Occipital lobe (tissue), 1 donor: ENCODE measurements at regions not wholly inside any gene's neighbourhood (a gene's known extent, or its start where the extent isn't known, plus 50 kb on each side); places are given as distances from the start of the nearest gene placed in this dataset.
"Not testable (repeated sequence)": the region's sequence is repeated elsewhere in the genome, so short reads cannot be mapped to it uniquely, and the experiment has no call there.

Experiments
- DNase-seq: peaks from one replicate; lab custom pipeline; 2025; lab: John Stamatoyannopoulos, UW

GRCh38 chr2:16060936-16061338 is 120.6 kb downstream of the MYCN start:
- DNase-seq: no peak

- DNase-seq: no peak
These were observed 120.0 kb downstream of the MYCN start for GRCh38 chr2:16060125-16060935.

GRCh38 chr2:16059393-16060016 is 119.2 kb downstream of the MYCN start:
- no peak for DNase-seq

GRCh38 chr2:16058747-16059358 is 118.5 kb downstream of the MYCN start:
- DNase-seq: no peak

- DNase-seq: no peak
These were observed 117.9 kb downstream of the MYCN start for GRCh38 chr2:16058256-16058655.

GRCh38 chr2:16057661-16058060 is 117.3 kb downstream of the MYCN start:
- DNase-seq: no peak

- no peak for DNase-seq
These were observed 115.7 kb downstream of the MYCN start for GRCh38 chr2:16055848-16056580.

GRCh38 chr2:16053437-16054257 is 113.3 kb downstream of the MYCN start:
- no peak for DNase-seq

- not testable (repeated sequence) for DNase-seq
These were observed 112.3 kb downstream of the MYCN start for GRCh38 chr2:16052571-16053052.

- DNase-seq: no peak
These were observed 111.7 kb downstream of the MYCN start for GRCh38 chr2:16051841-16052564.

- DNase-seq: no peak
These were observed 110.6 kb downstream of the MYCN start for GRCh38 chr2:16050908-16051489.

- DNase-seq: no peak
These were observed 110.0 kb downstream of the MYCN start for GRCh38 chr2:16050261-16050907.

- DNase-seq: no peak
These were observed 109.1 kb downstream of the MYCN start for GRCh38 chr2:16049406-16049805.

- no peak for DNase-seq
These were observed 108.1 kb downstream of the MYCN start for GRCh38 chr2:16048466-16048865.

GRCh38 chr2:16047701-16048100 is 107.4 kb downstream of the MYCN start:
- DNase-seq: no peak

- DNase-seq: no peak
These were observed 106.3 kb downstream of the MYCN start for GRCh38 chr2:16046649-16047048.

- DNase-seq: no peak
These were observed 105.5 kb downstream of the MYCN start for GRCh38 chr2:16045653-16046352.

GRCh38 chr2:16044946-16045456 is 104.7 kb downstream of the MYCN start:
- DNase-seq: no peak
